Mesodermal cell (in vitro differentiated cells): ENCODE measurements at regions not wholly inside any gene's neighbourhood (a gene's known extent, or its start where the extent isn't known, plus 50 kb on each side); places are given as distances from the start of the nearest gene placed in this dataset.
"Not testable (repeated sequence)": the region's sequence is repeated elsewhere in the genome, so short reads cannot be mapped to it uniquely, and the experiment has no call there.

Source experiments
- H3K27ac ChIP-seq: 2 replicates; pipeline ENCODE4 v1.7.0; 2013; ENCODE audit warnings: mild to moderate bottlenecking, low read depth, low read length, moderate library complexity; ENCODE audit not compliant: severe bottlenecking
- H3K36me3 ChIP-seq: 2 replicates; pipeline ENCODE4 v1.7.1; 2013; ENCODE audit warnings: mild to moderate bottlenecking, low read length, moderate library complexity; ENCODE audit not compliant: control insufficient read depth, insufficient read depth
- H3K4me1 ChIP-seq: one replicate; pipeline ENCODE4 v1.7.1; 2013; ENCODE audit warnings: mild to moderate bottlenecking, low read length; ENCODE audit not compliant: insufficient read depth, control insufficient read depth, poor library complexity, severe bottlenecking
- H3K4me3 ChIP-seq: 2 replicates; pipeline ENCODE4 v1.7.0; 2013; ENCODE audit warnings: low read length, control low read depth, mild to moderate bottlenecking; ENCODE audit not compliant: insufficient read depth, poor library complexity, severe bottlenecking; ENCODE audit errors: extremely low read depth
- H3K9me3 ChIP-seq: 2 replicates; pipeline ENCODE4 v1.7.1; 2013; ENCODE audit warnings: mild to moderate bottlenecking, low read length, moderate library complexity; ENCODE audit not compliant: control insufficient read depth
- WGBS, 2 experiments: methylation state at CpG; one replicate each; pipeline ENCODE4 v1.1.5; 2013; ENCODE audit warnings: missing lambda C conversion rate in 2 of 2; ENCODE audit not compliant: insufficient coverage in 2 of 2; 5-methylcytosine and 5-hydroxymethylcytosine counted together

- WGBS, 2 experiments, result 67% methylated on average over 1 of the region's 2 CpGs; no CpG with 5 or more reads in 1 of the 2 experiments
Measured at GRCh38 chr3:178342111-178342510, 194.1 kb upstream of the KCNMB2 start.

GRCh38 chr3:178343433-178344038 lies 192.7 kb upstream of the KCNMB2 start:
- Histone ChIP-seq H3K4me1 (peaks cover 4% of the 10 kb centered on the region), H3K9me3 (no peaks in the 10 kb centered on the region), H3K27ac (no peak overlapping the region), H3K4me3 (no peak overlapping the region), H3K36me3 (no peaks in the 10 kb centered on the region)
- WGBS, 2 experiments, result 90 to 95% methylated on average over 4 to 5 of the region's 5 CpGs

More at GRCh38 chr3:178342111-178342510, 194.1 kb upstream of the KCNMB2 start:
- no peaks in the 10 kb centered on the region for H3K36me3 ChIP-seq
- H3K4me3 ChIP-seq, result no peak overlapping the region
- H3K4me1 ChIP-seq, result peaks cover 4% of the 10 kb centered on the region
- H3K9me3 ChIP-seq, result no peaks in the 10 kb centered on the region
- no peak overlapping the region for H3K27ac ChIP-seq

DNA sequence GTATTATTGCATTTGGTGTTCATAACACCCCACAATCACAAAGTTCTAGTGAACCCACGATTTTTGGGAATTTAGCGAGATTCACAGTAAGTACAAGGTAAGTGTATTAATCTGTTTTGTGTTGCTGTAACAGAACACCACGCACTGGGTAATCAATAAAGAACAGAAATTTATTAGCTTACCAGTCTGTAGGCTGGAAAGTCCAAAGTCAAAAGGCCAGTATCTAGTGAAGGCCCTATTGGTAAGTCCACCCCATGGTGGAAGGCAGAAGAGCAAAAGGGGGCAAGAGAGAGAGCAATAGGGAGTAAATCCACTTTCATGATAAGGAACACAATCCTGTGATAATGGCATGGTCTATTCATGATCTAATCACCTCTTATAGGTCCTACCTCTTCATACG lies 190.3 kb upstream of the KCNMB2 start:
- Histone ChIP-seq H3K36me3 (no peaks in the 10 kb centered on the region), H3K4me3 (no peak overlapping the region), H3K9me3 (peaks cover 5% of the 10 kb centered on the region), H3K4me1 (peaks cover 4% of the 10 kb centered on the region), H3K27ac (no peak overlapping the region)
- 100% methylated on average over 1 of the region's 4 CpGs for WGBS, 2 experiments

DNA sequence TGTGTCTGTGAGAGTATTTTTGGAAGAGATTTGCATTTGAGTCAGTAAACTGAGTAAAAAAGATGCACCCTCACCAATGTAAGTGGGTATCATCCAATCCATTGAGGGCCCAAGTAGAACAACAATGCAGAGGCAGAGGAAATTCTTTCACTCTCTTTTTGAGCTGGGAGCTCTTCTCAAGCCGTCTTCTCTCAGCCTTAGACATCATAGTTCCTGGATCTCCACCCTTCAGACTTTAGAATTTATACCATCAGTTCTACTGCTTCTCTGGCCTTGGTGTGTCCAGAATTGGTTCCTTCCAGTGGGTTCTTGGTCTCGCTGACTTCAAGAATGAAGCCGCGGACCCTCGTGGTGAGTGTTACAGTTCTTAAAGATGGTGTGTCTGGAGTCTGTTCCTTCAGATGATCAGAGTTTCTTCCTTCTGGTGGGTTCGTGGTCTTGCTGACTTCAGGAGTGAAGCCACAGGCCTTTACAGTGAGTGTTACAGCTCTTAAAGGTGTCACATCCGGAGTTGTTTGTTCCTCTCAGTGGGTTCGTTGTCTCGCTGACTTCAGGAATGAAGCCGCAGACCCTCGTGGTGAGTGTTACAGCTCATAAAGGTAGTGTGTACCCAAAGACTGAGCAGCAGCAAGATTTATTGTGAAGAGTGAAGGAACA lies 187.5 kb upstream of the KCNMB2 start:
- not testable (repeated sequence) for H3K9me3 ChIP-seq, H3K27ac ChIP-seq, H3K4me1 ChIP-seq, H3K4me3 ChIP-seq, H3K36me3 ChIP-seq
- 89 to 91% methylated on average over 7 to 11 of the region's 11 CpGs for WGBS, 2 experiments

DNA sequence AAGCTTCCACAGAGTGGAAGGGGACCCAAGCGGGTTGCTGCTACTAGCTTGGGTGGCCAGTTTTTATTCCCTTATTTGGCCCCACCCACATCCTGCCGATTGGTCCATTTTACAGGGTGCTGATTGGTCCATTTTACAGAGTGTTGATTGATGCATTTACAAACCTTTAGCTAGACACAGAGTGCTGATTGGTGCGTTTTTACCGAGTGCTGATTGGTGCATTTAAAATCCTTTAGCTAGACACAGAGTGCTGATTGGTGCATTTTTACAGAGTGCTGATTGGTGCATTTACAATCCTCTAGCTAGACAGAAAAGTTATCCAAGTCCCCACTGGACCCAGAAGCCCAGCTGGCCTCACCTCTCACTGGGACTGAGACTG lies 187.0 kb upstream of the KCNMB2 start:
- WGBS, 2 experiments, result 88 to 90% methylated on average over 3 of the region's 4 CpGs

GRCh38 chr3:178350763-178351162 lies 185.5 kb upstream of the KCNMB2 start:
- H3K36me3 ChIP-seq, result no peaks in the 10 kb centered on the region
- no peak overlapping the region for H3K27ac ChIP-seq
- H3K4me3 ChIP-seq, result no peak overlapping the region
- WGBS, 2 experiments, result 100% methylated on average over 1 of the region's 3 CpGs; no CpG with 5 or more reads in 1 of the 2 experiments
- H3K9me3 ChIP-seq, result peaks cover 5% of the 10 kb centered on the region
- peaks cover 3% of the 10 kb centered on the region for H3K4me1 ChIP-seq

More for the DNA sequence above, 187.0 kb upstream of the KCNMB2 start:
- not testable (repeated sequence) for H3K4me3 ChIP-seq, H3K4me1 ChIP-seq, H3K36me3 ChIP-seq, H3K27ac ChIP-seq, H3K9me3 ChIP-seq

DNA sequence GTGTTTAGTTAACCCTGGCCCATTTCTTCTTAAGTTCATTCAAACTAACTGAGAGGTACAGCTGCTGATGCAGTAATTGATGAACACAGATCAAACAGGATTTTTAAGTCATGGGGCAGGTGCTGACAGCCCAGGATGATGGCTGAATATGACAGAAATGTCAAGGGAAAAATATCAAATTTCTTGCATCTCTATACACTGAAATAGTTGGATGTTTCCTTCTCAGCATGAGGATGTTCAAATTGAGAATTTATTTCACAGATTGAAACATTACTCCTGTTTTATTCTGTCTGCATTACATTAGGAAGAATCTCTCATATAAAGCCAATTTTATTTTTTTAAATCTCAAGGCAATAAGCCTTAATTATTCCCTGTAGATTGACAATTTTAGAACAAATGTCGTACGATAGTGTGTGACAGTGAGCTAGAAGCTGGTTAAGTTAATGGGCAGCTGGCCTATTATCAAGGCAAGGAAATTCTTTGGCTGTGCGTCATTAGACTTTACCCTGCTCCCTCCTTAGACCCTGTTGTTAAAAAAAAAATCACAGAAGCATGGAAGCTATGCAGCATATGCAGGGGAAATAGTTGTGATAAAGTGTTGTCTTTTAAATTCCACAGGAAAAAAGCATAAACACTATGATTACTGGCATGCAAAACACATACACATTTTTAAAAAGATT lies 183.8 kb upstream of the KCNMB2 start:
- no peak overlapping the region for H3K4me3 ChIP-seq
- H3K36me3 ChIP-seq, result no peaks in the 10 kb centered on the region
- peak overlapping the region; percentile 84 for H3K27ac ChIP-seq
- peaks cover 3% of the 10 kb centered on the region for H3K4me1 ChIP-seq
- H3K9me3 ChIP-seq, result peaks cover 5% of the 10 kb centered on the region
- WGBS, 2 experiments, result no CpG with 5 or more reads among the region's 3 CpGs

DNA sequence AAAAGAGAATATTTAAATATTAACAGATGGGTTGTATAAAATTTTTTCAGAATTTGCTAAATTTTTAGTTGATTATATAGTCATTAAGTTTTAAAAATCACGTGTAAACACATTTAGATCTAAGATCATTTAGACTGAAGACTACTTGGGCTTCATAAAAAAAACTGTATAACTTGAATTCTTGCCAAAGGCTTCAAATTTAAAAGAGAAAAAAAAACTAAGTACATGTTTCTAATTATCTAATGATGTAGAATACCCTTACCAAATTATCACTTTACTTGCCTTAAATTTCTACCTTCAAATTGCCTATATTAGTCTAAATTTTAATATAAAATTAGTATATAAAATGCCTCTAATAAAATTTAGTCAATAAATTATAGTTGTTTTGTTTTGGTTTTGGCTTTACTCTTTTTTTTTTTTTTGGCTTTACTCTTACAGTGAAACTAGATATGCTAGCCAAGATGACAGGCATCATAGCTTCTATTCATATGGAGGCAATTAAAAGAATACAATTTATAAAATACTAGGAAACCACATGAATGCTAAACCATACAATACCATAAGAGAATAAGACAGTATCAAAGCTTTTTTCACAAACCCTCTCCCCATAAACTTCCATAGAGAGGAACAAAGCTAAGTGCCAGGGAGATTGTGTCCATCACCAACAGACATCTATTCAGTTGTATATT lies 183.1 kb upstream of the KCNMB2 start:
- Histone ChIP-seq H3K4me3 (no peak overlapping the region), H3K36me3 (no peaks in the 10 kb centered on the region), H3K27ac (no peak overlapping the region), H3K9me3 (peaks cover 5% of the 10 kb centered on the region), H3K4me1 (peaks cover 3% of the 10 kb centered on the region)
- no CpG with 5 or more reads among the region's 1 CpG for WGBS, 2 experiments

- H3K36me3 ChIP-seq, result no peaks in the 10 kb centered on the region
- H3K27ac ChIP-seq, result no peak overlapping the region
- H3K4me3 ChIP-seq, result no peak overlapping the region
- H3K4me1 ChIP-seq, result no peaks in the 10 kb centered on the region
- WGBS, 2 experiments, result no CpG with 5 or more reads among the region's 6 CpGs
- peaks cover 11% of the 10 kb centered on the region for H3K9me3 ChIP-seq
Measured at GRCh38 chr3:178359728-178360127, 176.5 kb upstream of the KCNMB2 start.

DNA sequence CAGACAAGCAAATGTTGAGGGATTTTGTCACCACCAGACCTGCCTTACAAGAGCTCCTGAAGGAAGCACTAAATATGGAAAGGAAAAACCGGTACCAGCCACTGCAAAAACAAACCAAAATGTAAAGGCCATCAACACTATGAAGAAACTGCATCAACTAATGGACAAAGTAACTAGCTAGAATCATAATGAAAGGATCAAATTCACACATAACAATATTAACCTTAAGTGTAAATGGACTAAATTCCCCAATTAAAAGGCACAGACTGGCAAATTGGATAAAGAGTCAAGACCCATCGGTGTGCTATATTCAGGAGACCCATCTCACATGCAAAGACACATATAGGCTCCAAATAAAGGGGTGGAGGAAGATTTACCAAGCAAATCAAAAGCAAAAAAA lies 173.2 kb upstream of the KCNMB2 start:
- not testable (repeated sequence) for H3K36me3 ChIP-seq, H3K4me3 ChIP-seq, H3K27ac ChIP-seq, H3K4me1 ChIP-seq
- H3K9me3 ChIP-seq, result peaks cover 11% of the 10 kb centered on the region
- WGBS, 2 experiments, result no CpG with 5 or more reads among the region's 2 CpGs
